HG03575 (cell line): ENCODE measurements at regions not wholly inside any gene's neighbourhood (a gene's known extent, or its start where the extent isn't known, plus 50 kb on each side); places are given as distances from the start of the nearest gene placed in this dataset.
"Not testable (repeated sequence)": the region's sequence is repeated elsewhere in the genome, so short reads cannot be mapped to it uniquely, and the experiment has no call there.

Experiments
- ATAC-seq: cut with Tn5 transposase; IDR thresholded peaks from one replicate; pipeline ENCODE4 v1.9.1; 2021; ENCODE audit not compliant: unreplicated experiment, insufficient number of reproducible peaks, low FRiP score; ENCODE audit errors: extremely low read depth

GRCh38 chr9:79481846-79482477 is 89.8 kb upstream of the TLE4 start:
- ATAC-seq = no peak

GRCh38 chr9:79485258-79485657 is 86.5 kb upstream of the TLE4 start:
- ATAC-seq = no peak

- ATAC-seq = no peak
Measured at GRCh38 chr9:79489261-79490000, 82.3 kb upstream of the TLE4 start.

GRCh38 chr9:79490657-79491248 is 81.0 kb upstream of the TLE4 start:
- ATAC-seq = no peak

- no peak for ATAC-seq
Measured at GRCh38 chr9:79492092-79493009, 79.4 kb upstream of the TLE4 start.

GRCh38 chr9:79500196-79500864 is 71.4 kb upstream of the TLE4 start:
- not testable (repeated sequence) for ATAC-seq

GRCh38 chr9:79501546-79501945 is 70.2 kb upstream of the TLE4 start:
- no peak for ATAC-seq

- ATAC-seq = no peak
Measured at GRCh38 chr9:79507801-79508200, 64.0 kb upstream of the TLE4 start.

GRCh38 chr9:79512251-79512650 is 59.5 kb upstream of the TLE4 start:
- no peak for ATAC-seq
